Activated T-cell treated with anti-CD3 and anti-CD28 coated beads, Interleukin-2, amount 50 U/mL, for 4 hours (primary cell): ENCODE measurements at regions not wholly inside any gene's neighbourhood (a gene's known extent, or its start where the extent isn't known, plus 50 kb on each side); places are given as distances from the start of the nearest gene placed in this dataset.

ENCODE experiments used
- ATAC-seq, 2 donors: fragments of 200-7000 bp; cut with Tn5 transposase; one replicate each; pipeline ENCODE4 v1.10.0; 2021
- DNase-seq: peaks from one replicate; pipeline ENCODE4 v3.0.0-alpha.2; 2020
- H3K27me3 Mint-ChIP-seq: one replicate; pipeline ENCODE4 v1.8.0; 2021; ENCODE audit warnings: low read depth, mixed read lengths
- H3K36me3 Mint-ChIP-seq: one replicate; pipeline ENCODE4 v1.8.0; 2022; ENCODE audit warnings: mixed read lengths; ENCODE audit not compliant: insufficient read depth
- H3K4me1 Mint-ChIP-seq: one replicate; pipeline ENCODE4 v1.8.0; 2021; ENCODE audit warnings: low read depth, mixed read lengths
- H3K4me3 Mint-ChIP-seq: one replicate; pipeline ENCODE4 v1.8.0; 2021; ENCODE audit warnings: mild to moderate bottlenecking, moderate library complexity, mixed read lengths
- H3K9me3 Mint-ChIP-seq: one replicate; pipeline ENCODE4 v1.8.0; 2021; ENCODE audit warnings: mixed read lengths

GRCh38 chr4:138553001-138553845 is 311.1 kb upstream of the SLC7A11 start:
- Mint-ChIP-seq H3K4me3 (no peak overlapping the region), H3K27me3 (no peaks in the 10 kb centered on the region), H3K4me1 (no peaks in the 10 kb centered on the region), H3K9me3 (no peaks in the 10 kb centered on the region), H3K36me3 (no peaks in the 10 kb centered on the region)
- DNase-seq = no peak
- ATAC-seq = no peak

GRCh38 chr4:138542191-138542776 is 300.1 kb upstream of the SLC7A11 start:
- Mint-ChIP-seq H3K4me3 (no peak overlapping the region), H3K36me3 (no peaks in the 10 kb centered on the region), H3K4me1 (no peaks in the 10 kb centered on the region), H3K27me3 (no peaks in the 10 kb centered on the region), H3K9me3 (peaks cover 12% of the 10 kb centered on the region)
- ATAC-seq (no peak), DNase-seq (no peak)

- DNase-seq (no peak), ATAC-seq (no peak)
- H3K27me3 Mint-ChIP-seq = no peaks in the 10 kb centered on the region
- H3K9me3 Mint-ChIP-seq = peaks cover 5% of the 10 kb centered on the region
- no peaks in the 10 kb centered on the region for H3K4me1 Mint-ChIP-seq
- H3K4me3 Mint-ChIP-seq = no peak overlapping the region
- no peaks in the 10 kb centered on the region for H3K36me3 Mint-ChIP-seq
These were observed 298.1 kb upstream of the SLC7A11 start for GRCh38 chr4:138540056-138540800.

- Mint-ChIP-seq H3K4me3 (no peak overlapping the region), H3K36me3 (no peaks in the 10 kb centered on the region), H3K27me3 (no peaks in the 10 kb centered on the region), H3K4me1 (no peaks in the 10 kb centered on the region), H3K9me3 (peaks cover 9% of the 10 kb centered on the region)
- no peak for DNase-seq
- no peak for ATAC-seq
These were observed 296.6 kb upstream of the SLC7A11 start for GRCh38 chr4:138538743-138539142.

- DNase-seq = no peak
- H3K27me3 Mint-ChIP-seq = no peaks in the 10 kb centered on the region
- peaks cover 16% of the 10 kb centered on the region for H3K9me3 Mint-ChIP-seq
- H3K4me3 Mint-ChIP-seq = no peak overlapping the region
- H3K4me1 Mint-ChIP-seq = no peaks in the 10 kb centered on the region
- ATAC-seq = no peak
- H3K36me3 Mint-ChIP-seq = no peaks in the 10 kb centered on the region
These were observed 295.8 kb upstream of the SLC7A11 start for GRCh38 chr4:138537731-138538490.

GRCh38 chr4:138535316-138535715 is 293.2 kb upstream of the SLC7A11 start:
- ATAC-seq = no peak
- no peak overlapping the region for H3K4me3 Mint-ChIP-seq
- no peaks in the 10 kb centered on the region for H3K27me3 Mint-ChIP-seq
- H3K36me3 Mint-ChIP-seq = no peaks in the 10 kb centered on the region
- no peak for DNase-seq
- no peaks in the 10 kb centered on the region for H3K4me1 Mint-ChIP-seq
- H3K9me3 Mint-ChIP-seq = peaks cover 35% of the 10 kb centered on the region

GRCh38 chr4:138522366-138522765 is 280.2 kb upstream of the SLC7A11 start:
- no peak overlapping the region for H3K4me3 Mint-ChIP-seq
- DNase-seq = no peak
- ATAC-seq = no peak
- peaks cover 2% of the 10 kb centered on the region for H3K27me3 Mint-ChIP-seq
- no peaks in the 10 kb centered on the region for H3K4me1 Mint-ChIP-seq
- no peaks in the 10 kb centered on the region for H3K36me3 Mint-ChIP-seq
- peaks cover 15% of the 10 kb centered on the region for H3K9me3 Mint-ChIP-seq

- H3K27me3 Mint-ChIP-seq = peaks cover 2% of the 10 kb centered on the region
- no peaks in the 10 kb centered on the region for H3K4me1 Mint-ChIP-seq
- no peak for DNase-seq
- H3K36me3 Mint-ChIP-seq = no peaks in the 10 kb centered on the region
- no peak for ATAC-seq
- H3K9me3 Mint-ChIP-seq = peaks cover 15% of the 10 kb centered on the region
- no peak overlapping the region for H3K4me3 Mint-ChIP-seq
These were observed 279.7 kb upstream of the SLC7A11 start for GRCh38 chr4:138521809-138522208.

- ATAC-seq = no peak
- no peaks in the 10 kb centered on the region for H3K4me1 Mint-ChIP-seq
- no peaks in the 10 kb centered on the region for H3K36me3 Mint-ChIP-seq
- peaks cover 5% of the 10 kb centered on the region for H3K9me3 Mint-ChIP-seq
- peaks cover 2% of the 10 kb centered on the region for H3K27me3 Mint-ChIP-seq
- no peak overlapping the region for H3K4me3 Mint-ChIP-seq
- DNase-seq = no peak
These were observed 277.3 kb upstream of the SLC7A11 start for GRCh38 chr4:138519436-138519835.

- ATAC-seq = no peak
- no peaks in the 10 kb centered on the region for H3K4me1 Mint-ChIP-seq
These were observed 271.4 kb upstream of the SLC7A11 start for GRCh38 chr4:138513535-138513934.

GRCh38 chr4:138512756-138513155 is 270.6 kb upstream of the SLC7A11 start:
- no peaks in the 10 kb centered on the region for H3K4me1 Mint-ChIP-seq
- no peak overlapping the region for H3K4me3 Mint-ChIP-seq
- no peaks in the 10 kb centered on the region for H3K36me3 Mint-ChIP-seq
- DNase-seq = no peak
- H3K9me3 Mint-ChIP-seq = no peaks in the 10 kb centered on the region
- no peak for ATAC-seq
- no peaks in the 10 kb centered on the region for H3K27me3 Mint-ChIP-seq

More at GRCh38 chr4:138513535-138513934, 271.4 kb upstream of the SLC7A11 start:
- H3K27me3 Mint-ChIP-seq = no peaks in the 10 kb centered on the region
- H3K36me3 Mint-ChIP-seq = no peaks in the 10 kb centered on the region
- H3K4me3 Mint-ChIP-seq = no peak overlapping the region
- no peaks in the 10 kb centered on the region for H3K9me3 Mint-ChIP-seq
- DNase-seq = no peak

- Mint-ChIP-seq H3K4me1 (no peaks in the 10 kb centered on the region), H3K36me3 (no peaks in the 10 kb centered on the region), H3K27me3 (no peaks in the 10 kb centered on the region), H3K4me3 (no peak overlapping the region), H3K9me3 (peaks cover 8% of the 10 kb centered on the region)
- DNase-seq = no peak
- ATAC-seq = no peak
These were observed 267.9 kb upstream of the SLC7A11 start for GRCh38 chr4:138510053-138510452.

- DNase-seq (no peak), ATAC-seq (no peak)
- Mint-ChIP-seq H3K4me1 (no peaks in the 10 kb centered on the region), H3K27me3 (no peaks in the 10 kb centered on the region), H3K36me3 (no peaks in the 10 kb centered on the region), H3K4me3 (no peak overlapping the region), H3K9me3 (peaks cover 9% of the 10 kb centered on the region)
These were observed 267.2 kb upstream of the SLC7A11 start for GRCh38 chr4:138509346-138509745.

GRCh38 chr4:138507522-138507921 is 265.4 kb upstream of the SLC7A11 start:
- no peak for DNase-seq
- ATAC-seq = no peak
- peaks cover 1% of the 10 kb centered on the region for H3K36me3 Mint-ChIP-seq
- H3K4me1 Mint-ChIP-seq = no peaks in the 10 kb centered on the region
- no peak overlapping the region for H3K4me3 Mint-ChIP-seq
- peaks cover 19% of the 10 kb centered on the region for H3K9me3 Mint-ChIP-seq
- H3K27me3 Mint-ChIP-seq = no peaks in the 10 kb centered on the region
